MM.1S (cell line): ENCODE measurements at regions not wholly inside any gene's neighbourhood (a gene's known extent, or its start where the extent isn't known, plus 50 kb on each side); places are given as distances from the start of the nearest gene placed in this dataset.

ENCODE experiments used
- DNase-seq: peaks from one replicate; pipeline ENCODE4 v3.0.0-alpha.2; 2015
- H2AFZ ChIP-seq: fragments of 300-600 bp; sonication (generic); 2 replicates; pipeline ENCODE4 v1.6.0; 2016; ENCODE audit warnings: antibody characterized with exemption, low read length
- H3F3A ChIP-seq: fragments of 300-600 bp; sonication (generic); 2 replicates; pipeline ENCODE4 v1.6.1; 2016; ENCODE audit warnings: mild to moderate bottlenecking, antibody characterized with exemption, low read length, moderate library complexity, mixed read lengths; ENCODE audit not compliant: insufficient read depth
- H3K27ac ChIP-seq: fragments of 300-600 bp; sonication (generic); 2 replicates; pipeline ENCODE4 v1.5.1; 2016; ENCODE audit warnings: mild to moderate bottlenecking, low read length
- H3K27me3 ChIP-seq: fragments of 300-600 bp; sonication (generic); replicated peaks from 2 replicates; pipeline ENCODE4 v1.6.0; 2016; ENCODE audit warnings: low read length; ENCODE audit not compliant: insufficient read depth
- H3K36me3 ChIP-seq: fragments of 300-600 bp; sonication (generic); replicated peaks from 2 replicates; pipeline ENCODE4 v1.6.1; 2016; ENCODE audit warnings: mild to moderate bottlenecking, low read length, mixed read lengths; ENCODE audit not compliant: insufficient read depth
- H3K4me1 ChIP-seq: fragments of 300-600 bp; sonication (generic); 2 replicates; pipeline ENCODE4 v1.6.1; 2016; ENCODE audit warnings: low read length, mixed read lengths
- H3K4me2 ChIP-seq: fragments of 300-600 bp; sonication (generic); 2 replicates; pipeline ENCODE4 v1.6.0; 2016; ENCODE audit warnings: low read depth, low read length
- H3K4me3 ChIP-seq: fragments of 300-600 bp; sonication (generic); 2 replicates; pipeline ENCODE4 v1.5.1; 2016; ENCODE audit warnings: low read length, mixed read lengths
- H3K79me2 ChIP-seq: fragments of 300-600 bp; sonication (generic); 2 replicates; pipeline ENCODE4 v1.6.1; 2016; ENCODE audit warnings: mixed run types, low read length, mixed read lengths
- H3K9ac ChIP-seq: fragments of 300-600 bp; sonication (generic); 2 replicates; pipeline ENCODE4 v1.6.1; 2016; ENCODE audit warnings: low read length, mixed read lengths
- H3K9me2 ChIP-seq: fragments of 300-600 bp; sonication (generic); replicated peaks from 2 replicates; pipeline ENCODE4 v1.6.1; 2016; ENCODE audit warnings: mild to moderate bottlenecking, low read length, mixed read lengths; ENCODE audit not compliant: insufficient read depth
- H3K9me3 ChIP-seq: fragments of 300-600 bp; sonication (generic); replicated peaks from 2 replicates; pipeline ENCODE4 v1.6.1; 2016; ENCODE audit warnings: mild to moderate bottlenecking, low read length, mixed read lengths; ENCODE audit not compliant: insufficient read depth
- H4K20me1 ChIP-seq: fragments of 300-600 bp; sonication (generic); 2 replicates; pipeline ENCODE4 v1.6.1; 2016; ENCODE audit warnings: mild to moderate bottlenecking, low read length, moderate library complexity, mixed read lengths; ENCODE audit not compliant: insufficient read depth
- EZH2 ChIP-seq: fragments of 300-600 bp; sonication (generic); optimal IDR thresholded peaks from 2 replicates; pipeline ENCODE3; 2017; ENCODE audit warnings: low read depth, mild to moderate bottlenecking, antibody characterized with exemption, low read length, mixed read lengths
- EZH2phosphoT487 ChIP-seq: fragments of 300-600 bp; sonication (generic); IDR thresholded peaks from 2 replicates; pipeline ENCODE4 v1.6.1; 2018; ENCODE audit warnings: antibody characterized with exemption, low read length
- TF ChIP-seq, protein P1 (sequence below): fragments of 300-600 bp; sonication (generic); IDR thresholded peaks from 2 replicates; pipeline ENCODE4 v1.5.1; 2016; ENCODE audit warnings: antibody characterized with exemption, low read length, mixed read lengths

DNA sequence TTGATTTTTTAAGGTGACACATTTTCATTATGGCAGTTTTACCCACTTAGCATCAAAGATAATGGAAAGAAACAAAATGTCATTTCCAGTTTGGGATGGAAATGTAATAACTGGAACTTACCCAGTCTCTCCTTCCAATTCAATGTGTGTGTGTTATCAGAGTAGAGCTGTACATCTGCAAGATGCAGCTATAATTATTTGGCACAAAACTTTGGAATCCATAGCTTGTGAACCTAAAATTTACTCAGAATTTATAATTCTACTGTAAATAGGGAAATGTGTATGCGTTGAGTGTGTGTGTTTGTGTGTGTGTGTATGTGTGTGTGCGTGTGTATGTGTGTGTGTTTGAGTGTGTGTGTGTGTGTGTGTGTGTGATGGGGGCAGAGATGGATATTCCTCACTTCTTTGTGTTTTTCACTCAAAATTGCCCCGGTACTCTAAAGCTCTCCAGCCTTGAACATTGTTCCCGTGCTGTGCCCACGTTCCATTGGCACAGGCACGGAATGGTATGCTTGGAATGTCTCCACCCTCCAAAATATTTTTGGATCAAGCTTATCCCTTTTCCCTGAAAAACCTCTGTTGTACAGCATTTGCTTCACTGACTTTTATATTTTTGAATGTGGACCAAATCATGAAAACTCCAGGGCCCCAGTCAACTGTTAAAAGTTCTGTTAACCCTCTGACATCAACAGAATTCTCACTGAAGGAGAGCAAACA is 150.2 kb upstream of the BMP4 start:
- Histone ChIP-seq H3K79me2 (no peaks in the 10 kb centered on the region), H2AFZ (no peak overlapping the region), H3K27ac (no peak overlapping the region), H3F3A (no peaks in the 10 kb centered on the region), H3K9me2 (no peaks in the 10 kb centered on the region), H4K20me1 (no peaks in the 10 kb centered on the region), H3K4me1 (no peaks in the 10 kb centered on the region), H3K9me3 (no peaks in the 10 kb centered on the region), H3K4me2 (no peak overlapping the region), H3K4me3 (no peak overlapping the region), H3K27me3 (no peaks in the 10 kb centered on the region), H3K9ac (no peak overlapping the region), H3K36me3 (no peaks in the 10 kb centered on the region)
- DNase-seq: no peak
- TF ChIP-seq, protein P1, sequence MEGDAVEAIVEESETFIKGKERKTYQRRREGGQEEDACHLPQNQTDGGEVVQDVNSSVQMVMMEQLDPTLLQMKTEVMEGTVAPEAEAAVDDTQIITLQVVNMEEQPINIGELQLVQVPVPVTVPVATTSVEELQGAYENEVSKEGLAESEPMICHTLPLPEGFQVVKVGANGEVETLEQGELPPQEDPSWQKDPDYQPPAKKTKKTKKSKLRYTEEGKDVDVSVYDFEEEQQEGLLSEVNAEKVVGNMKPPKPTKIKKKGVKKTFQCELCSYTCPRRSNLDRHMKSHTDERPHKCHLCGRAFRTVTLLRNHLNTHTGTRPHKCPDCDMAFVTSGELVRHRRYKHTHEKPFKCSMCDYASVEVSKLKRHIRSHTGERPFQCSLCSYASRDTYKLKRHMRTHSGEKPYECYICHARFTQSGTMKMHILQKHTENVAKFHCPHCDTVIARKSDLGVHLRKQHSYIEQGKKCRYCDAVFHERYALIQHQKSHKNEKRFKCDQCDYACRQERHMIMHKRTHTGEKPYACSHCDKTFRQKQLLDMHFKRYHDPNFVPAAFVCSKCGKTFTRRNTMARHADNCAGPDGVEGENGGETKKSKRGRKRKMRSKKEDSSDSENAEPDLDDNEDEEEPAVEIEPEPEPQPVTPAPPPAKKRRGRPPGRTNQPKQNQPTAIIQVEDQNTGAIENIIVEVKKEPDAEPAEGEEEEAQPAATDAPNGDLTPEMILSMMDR: no peak
- TF ChIP-seq EZH2: no peak
- TF ChIP-seq EZH2phosphoT487: no peak

DNA sequence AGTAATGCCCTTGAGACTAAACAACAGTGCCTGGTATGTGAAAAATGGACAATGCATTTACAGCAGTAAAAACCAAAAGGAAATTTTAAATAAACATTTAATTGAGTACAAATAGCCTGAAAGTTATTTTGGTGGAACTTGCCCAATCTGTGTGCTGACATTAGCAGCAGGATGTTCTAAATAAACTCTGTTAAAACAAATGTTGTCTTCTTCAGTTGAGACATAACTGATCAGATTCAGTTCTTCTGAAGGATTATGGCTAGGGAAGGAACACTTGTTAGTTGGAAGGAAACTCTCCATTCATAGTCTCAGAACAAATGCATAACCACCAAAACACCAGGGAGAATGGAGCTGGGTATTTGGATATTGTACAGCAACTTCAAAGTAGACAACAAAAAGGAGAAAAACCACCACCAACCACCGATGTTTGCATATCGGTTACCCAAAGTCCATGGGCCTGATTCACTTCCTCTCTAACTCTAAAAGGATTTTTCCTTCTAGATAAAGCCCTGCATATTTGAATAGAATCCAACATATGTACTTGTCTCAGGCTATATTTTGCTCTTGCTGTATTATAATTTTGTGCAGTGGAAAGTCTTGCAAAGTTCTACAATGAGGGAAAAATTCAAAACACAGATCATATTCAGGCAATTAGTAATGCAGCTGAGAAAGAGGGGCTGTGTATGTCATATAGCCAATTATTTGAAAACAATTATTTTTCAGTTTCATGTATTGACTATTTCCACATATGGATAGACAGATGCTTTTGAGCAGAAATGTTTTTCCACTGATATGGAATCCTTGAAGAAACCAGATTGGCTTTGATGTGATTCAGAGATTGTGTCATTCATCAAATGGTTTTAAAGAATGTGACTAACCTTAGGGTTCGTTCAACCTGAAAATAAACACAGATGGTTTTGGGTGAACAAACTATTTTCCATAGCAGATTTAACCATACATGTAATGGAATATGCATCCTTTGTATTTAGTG is 152.2 kb upstream of the BMP4 start:
- no peak overlapping the region for H2AFZ ChIP-seq
- H3K9ac ChIP-seq: no peak overlapping the region
- H3K27ac ChIP-seq: no peak overlapping the region
- no peaks in the 10 kb centered on the region for H3K9me2 ChIP-seq
- no peaks in the 10 kb centered on the region for H3F3A ChIP-seq
- no peak overlapping the region for H3K4me3 ChIP-seq
- TF ChIP-seq, protein P1: no peak
- TF ChIP-seq EZH2phosphoT487: no peak
- TF ChIP-seq EZH2: no peak
- no peak for DNase-seq
- no peaks in the 10 kb centered on the region for H3K4me1 ChIP-seq
- no peaks in the 10 kb centered on the region for H3K36me3 ChIP-seq
- H4K20me1 ChIP-seq: no peaks in the 10 kb centered on the region
- H3K27me3 ChIP-seq: no peaks in the 10 kb centered on the region
- no peak overlapping the region for H3K4me2 ChIP-seq
- no peaks in the 10 kb centered on the region for H3K79me2 ChIP-seq
- H3K9me3 ChIP-seq: no peaks in the 10 kb centered on the region

DNA sequence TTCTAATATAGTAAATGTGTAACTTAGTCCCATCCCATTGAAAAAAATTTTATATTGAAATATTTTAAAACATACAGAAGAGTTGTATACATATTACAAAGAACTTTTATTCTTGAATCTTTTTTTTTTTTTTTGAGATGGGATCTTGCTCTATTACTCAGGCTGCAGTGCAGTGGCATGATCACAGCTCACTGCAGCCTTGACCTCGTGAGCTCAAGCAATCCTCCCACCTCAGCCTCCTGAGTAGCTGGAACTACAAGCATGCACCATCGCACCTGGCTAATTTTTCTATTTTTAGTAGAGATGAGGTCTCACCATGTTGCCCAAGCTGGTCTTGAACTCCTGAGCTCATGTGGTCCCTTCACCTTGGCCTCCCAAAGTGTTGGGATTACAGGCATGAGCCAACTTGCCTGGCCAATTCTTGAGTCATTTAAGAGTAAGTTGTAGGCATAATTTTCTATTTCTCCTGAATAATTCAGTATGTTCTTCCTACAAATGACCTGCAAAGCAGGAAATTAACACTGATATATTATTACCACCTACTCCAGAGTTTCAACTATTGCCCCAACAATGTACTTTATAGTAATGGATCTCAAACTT is 153.0 kb upstream of the BMP4 start:
- no peaks in the 10 kb centered on the region for H3K27me3 ChIP-seq
- H3F3A ChIP-seq: no peaks in the 10 kb centered on the region
- no peaks in the 10 kb centered on the region for H3K9me3 ChIP-seq
- H3K9ac ChIP-seq: no peak overlapping the region
- no peaks in the 10 kb centered on the region for H3K36me3 ChIP-seq
- no peaks in the 10 kb centered on the region for H3K4me1 ChIP-seq
- H3K9me2 ChIP-seq: no peaks in the 10 kb centered on the region
- no peak overlapping the region for H3K4me2 ChIP-seq
- no peak overlapping the region for H2AFZ ChIP-seq
- H4K20me1 ChIP-seq: no peaks in the 10 kb centered on the region
- H3K27ac ChIP-seq: no peak overlapping the region
- no peak overlapping the region for H3K4me3 ChIP-seq
- DNase-seq: no peak
- TF ChIP-seq EZH2: no peak
- no peaks in the 10 kb centered on the region for H3K79me2 ChIP-seq
